ENCODE measurements at regions not wholly inside any gene's neighbourhood (a gene's known extent, or its start where the extent isn't known, plus 50 kb on each side); places are given as distances from the start of the nearest gene placed in this dataset.

DNA sequence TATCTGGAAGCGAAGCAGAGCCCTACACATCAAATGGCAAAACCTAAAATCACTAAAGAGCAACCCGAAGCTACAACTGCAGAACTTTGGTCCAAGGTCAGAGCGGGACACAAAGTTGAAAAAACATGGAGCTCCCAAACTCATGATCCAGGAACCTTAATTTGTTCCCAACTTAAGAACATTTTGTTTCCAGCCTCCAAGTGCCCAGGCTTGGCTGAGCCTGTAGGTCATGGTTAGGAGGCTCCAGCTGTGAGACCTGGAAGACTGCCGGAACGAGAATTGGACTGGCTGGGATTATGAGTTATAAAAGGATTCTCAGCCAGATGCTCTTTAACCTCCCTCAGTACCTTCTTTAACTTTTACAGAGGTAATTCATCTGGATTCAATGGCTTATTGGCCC is 349.1 kb upstream of the DDX53 start:
- DNase-seq (ENCODE audit: low read depth in 2 of 2, low spot score in 1 of 2), result no peak

GRCh38 chrX:22652596-22652995 is 347.2 kb upstream of the DDX53 start:
- DNase-seq (ENCODE audit: low read depth in 2 of 2, low spot score in 1 of 2), result no peak

DNA sequence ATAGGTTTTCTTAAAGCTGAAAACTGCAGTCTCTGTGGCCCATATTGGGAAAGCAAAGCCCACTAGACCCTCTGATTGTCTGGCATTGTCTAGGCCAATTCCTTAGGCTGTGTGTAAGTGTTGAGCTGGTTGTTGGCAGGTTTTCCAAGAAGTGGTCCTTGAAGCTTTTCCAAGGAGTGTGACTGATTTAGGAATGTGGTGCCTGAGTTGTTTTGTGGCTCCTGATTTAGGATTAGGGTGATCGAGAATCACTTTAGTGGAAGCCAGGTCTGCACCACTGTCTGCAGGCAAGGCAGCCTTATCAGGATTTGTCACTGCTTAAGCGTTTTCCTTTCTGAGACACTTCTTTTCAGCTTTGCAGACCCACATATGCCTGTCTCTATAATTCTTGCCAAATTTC is 339.0 kb upstream of the DDX53 start:
- DNase-seq (ENCODE audit: low read depth in 2 of 2, low spot score in 1 of 2), result no peak

- no peak for DNase-seq (ENCODE audit: low read depth in 2 of 2, low spot score in 1 of 2)
These were observed 337.0 kb upstream of the DDX53 start for GRCh38 chrX:22662776-22663175.

GRCh38 chrX:22664826-22665225 is 334.9 kb upstream of the DDX53 start:
- DNase-seq (ENCODE audit: low read depth in 2 of 2, low spot score in 1 of 2), result no peak

GRCh38 chrX:22665818-22666217 is 333.9 kb upstream of the DDX53 start:
- DNase-seq (ENCODE audit: low read depth in 2 of 2, low spot score in 1 of 2), result no peak

GRCh38 chrX:22666441-22666840 is 333.3 kb upstream of the DDX53 start:
- DNase-seq (ENCODE audit: low read depth in 2 of 2, low spot score in 1 of 2), result no peak

- no peak for DNase-seq (ENCODE audit: low read depth in 2 of 2, low spot score in 1 of 2)
These were observed 324.8 kb upstream of the DDX53 start for GRCh38 chrX:22674932-22675331.

DNA sequence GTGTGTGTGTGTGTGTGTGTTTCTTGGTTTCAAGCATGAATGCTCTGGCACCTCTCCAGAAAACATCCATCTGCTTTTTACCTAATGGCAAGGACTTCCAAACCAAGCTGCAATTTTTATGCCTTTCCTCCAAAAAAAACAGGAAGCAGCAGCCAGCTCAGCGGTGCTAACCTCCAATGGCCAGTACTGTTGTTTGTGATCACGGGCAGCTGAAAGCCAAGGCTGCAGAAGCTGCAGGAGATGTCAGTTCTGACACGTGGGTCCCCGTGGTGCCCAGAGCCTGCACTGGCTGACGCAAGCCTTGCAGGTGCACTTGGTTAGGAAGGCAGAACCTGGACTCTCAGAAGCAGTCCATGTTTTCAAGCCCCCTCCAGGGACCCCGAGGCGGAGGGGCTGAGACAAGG is 313.6 kb upstream of the DDX53 start:
- DNase-seq (ENCODE audit: low read depth in 2 of 2, low spot score in 1 of 2), result no peak

- no peak for DNase-seq (ENCODE audit: low read depth in 2 of 2, low spot score in 1 of 2)
These were observed 310.5 kb upstream of the DDX53 start for GRCh38 chrX:22689290-22689689.

- no peak for DNase-seq (ENCODE audit: low read depth in 2 of 2, low spot score in 1 of 2)
These were observed 309.6 kb upstream of the DDX53 start for GRCh38 chrX:22690116-22690515.

DNA sequence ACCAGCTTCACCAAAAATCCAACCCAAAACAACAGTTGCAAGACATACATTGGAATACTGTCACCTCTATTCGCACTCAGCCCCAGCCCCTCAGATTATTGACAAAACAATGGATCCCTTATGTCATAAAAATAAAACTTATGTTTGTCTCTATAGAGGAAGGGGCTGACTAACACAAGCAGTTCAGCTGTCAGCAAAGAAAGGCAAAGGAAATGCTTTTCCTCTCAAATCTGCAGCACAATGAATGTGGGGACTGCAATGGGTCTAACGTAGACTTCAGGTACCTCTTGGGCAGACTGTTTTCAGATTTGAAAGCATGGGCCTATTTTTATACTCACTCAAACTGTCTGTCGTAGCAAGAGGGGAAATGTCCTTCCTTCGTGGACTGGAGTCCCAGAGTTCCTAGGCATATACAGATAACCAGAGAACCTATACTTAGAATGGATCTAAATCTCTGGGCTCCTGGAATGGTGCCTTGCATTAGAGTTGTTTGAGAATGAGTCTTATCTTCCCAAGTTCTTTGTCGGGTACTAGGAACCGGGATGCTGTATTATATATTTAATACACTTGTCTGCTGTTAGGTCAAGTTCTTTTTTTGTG is 307.7 kb upstream of the DDX53 start:
- no peak for DNase-seq (ENCODE audit: low read depth in 2 of 2, low spot score in 1 of 2)

DNA sequence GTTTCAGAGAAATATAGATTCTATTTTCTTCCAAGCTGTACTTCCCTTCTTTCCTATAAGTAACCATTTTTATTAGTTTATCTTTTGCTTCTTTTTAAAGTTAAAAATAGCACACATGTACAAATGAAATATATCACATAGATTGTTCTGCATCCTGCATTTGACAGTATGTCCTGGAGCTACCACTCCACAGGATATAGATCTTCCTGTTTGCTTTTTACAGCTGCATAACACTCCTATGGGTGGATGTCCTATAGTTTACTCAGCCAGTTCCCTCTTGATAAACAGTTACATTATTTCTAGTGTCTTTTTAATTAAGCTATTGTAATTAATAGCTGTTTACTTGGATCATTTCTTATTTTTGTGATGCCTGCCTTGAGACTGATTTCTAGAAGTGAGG is 301.6 kb upstream of the DDX53 start:
- DNase-seq (ENCODE audit: low read depth in 2 of 2, low spot score in 1 of 2), result no peak

DNA sequence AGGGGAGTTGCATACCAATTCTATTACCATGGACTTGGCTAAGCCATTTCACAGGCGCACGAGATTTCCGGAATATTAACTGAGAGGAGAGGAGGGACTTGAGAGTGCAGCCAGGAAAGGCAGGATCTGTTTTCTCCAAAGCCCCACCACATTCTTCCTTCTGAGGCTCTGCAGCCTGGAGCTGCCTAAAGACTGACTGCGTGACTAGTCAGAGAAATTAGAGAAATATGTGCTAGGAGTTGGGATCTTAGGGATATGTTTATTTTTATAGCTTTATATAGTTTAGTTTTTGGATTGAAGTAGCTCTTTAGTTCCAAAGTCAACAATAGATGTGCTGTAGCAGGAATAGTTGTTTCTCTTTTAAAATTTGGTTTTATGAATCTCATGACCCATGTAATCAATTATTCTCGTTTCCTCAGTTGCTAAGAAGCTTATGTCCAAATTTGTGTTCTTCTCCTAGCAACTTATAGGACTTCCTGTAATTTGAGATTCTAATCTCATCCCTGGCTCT is 300.1 kb upstream of the DDX53 start:
- DNase-seq (ENCODE audit: low read depth in 2 of 2, low spot score in 1 of 2), result no peak

GRCh38 chrX:22712942-22713341 is 286.8 kb upstream of the DDX53 start:
- DNase-seq (ENCODE audit: low read depth in 2 of 2, low spot score in 1 of 2), result no peak

DNA sequence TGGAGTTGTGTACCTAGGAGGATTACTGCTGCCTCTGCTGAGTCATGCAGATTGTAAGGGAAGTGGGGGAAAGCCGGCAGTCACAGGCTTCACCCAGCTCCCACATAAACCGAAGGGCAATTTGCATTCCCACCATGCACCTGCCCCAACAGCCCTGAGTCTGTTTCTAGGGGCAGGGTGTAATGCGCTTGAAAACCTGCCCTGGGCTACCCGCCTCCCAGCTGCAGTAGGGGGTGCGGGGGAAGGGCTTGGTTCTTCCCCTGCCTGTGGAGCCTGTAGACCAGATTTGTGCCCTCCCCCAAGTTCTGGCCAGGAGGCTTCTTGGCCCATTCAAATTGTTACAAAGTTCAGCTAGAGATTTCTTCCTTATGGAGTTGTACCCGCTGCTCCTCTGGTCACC is 269.2 kb upstream of the DDX53 start:
- DNase-seq (ENCODE audit: low read depth in 2 of 2, low spot score in 1 of 2), result no peak

GRCh38 chrX:22737541-22737940 is 262.2 kb upstream of the DDX53 start:
- no peak for DNase-seq (ENCODE audit: low read depth in 2 of 2, low spot score in 1 of 2)

DNA sequence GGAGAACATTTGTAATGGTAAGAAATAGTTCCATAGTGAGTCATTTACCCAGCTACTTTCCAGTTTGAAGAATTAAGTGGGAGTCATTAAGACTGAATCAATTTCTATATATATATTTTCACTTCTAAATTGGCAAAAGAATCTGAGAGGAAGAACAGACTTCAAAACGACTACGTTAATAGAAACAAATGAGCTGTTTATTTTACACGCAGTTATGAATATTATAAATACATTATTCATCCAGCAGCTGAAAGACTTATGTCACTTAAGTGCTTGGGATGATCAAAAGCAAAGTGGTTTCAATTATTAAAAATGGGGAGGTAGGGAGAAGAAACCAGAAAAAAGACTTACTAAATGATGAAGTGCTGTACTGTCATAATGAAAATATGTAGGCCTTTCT is 260.5 kb upstream of the DDX53 start:
- DNase-seq (ENCODE audit: low read depth in 2 of 2, low spot score in 1 of 2), result no peak

GRCh38 chrX:22740836-22741235 is 258.9 kb upstream of the DDX53 start:
- DNase-seq (ENCODE audit: low read depth in 2 of 2, low spot score in 1 of 2), result no peak

DNA sequence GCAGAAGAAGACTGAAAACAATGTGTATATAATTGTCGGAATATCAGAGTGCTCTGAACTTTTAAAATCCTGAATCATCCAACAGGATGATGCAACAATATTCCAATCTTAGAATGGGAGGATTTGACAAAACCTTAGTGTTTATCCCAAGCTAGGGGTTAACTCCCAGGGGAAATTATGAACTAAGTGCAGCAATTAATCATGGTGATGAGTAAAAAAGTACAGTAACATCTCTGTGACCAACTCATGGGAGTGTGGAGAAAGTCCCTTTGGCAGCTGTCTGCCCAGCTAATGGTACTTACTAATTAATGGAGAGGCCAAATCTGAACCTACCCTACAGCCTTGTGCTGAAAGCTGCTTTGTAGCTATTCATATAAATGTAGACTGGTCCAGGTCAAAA is 257.6 kb upstream of the DDX53 start:
- DNase-seq (ENCODE audit: low read depth in 2 of 2, low spot score in 1 of 2), result no peak

DNA sequence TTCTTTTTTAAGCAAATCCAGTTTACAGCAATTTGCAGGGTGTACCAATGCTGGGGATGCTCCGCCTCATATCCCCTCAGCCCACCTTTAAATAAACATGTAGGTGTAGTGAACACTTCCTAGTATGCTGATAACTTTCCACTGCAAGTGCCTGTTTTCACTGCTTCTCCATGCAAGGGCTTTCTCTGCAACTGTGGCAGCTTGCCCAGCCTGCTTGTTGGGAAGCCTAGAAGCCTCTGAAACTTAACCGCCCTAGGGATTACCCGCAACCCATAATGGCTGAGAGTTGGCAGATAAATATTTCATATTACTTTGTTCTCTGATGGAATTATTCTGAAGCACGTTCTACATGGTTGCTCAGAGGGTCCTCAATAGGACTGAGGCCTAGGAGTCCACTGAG is 253.7 kb upstream of the DDX53 start:
- no peak for DNase-seq (ENCODE audit: low read depth in 2 of 2, low spot score in 1 of 2)

DNA sequence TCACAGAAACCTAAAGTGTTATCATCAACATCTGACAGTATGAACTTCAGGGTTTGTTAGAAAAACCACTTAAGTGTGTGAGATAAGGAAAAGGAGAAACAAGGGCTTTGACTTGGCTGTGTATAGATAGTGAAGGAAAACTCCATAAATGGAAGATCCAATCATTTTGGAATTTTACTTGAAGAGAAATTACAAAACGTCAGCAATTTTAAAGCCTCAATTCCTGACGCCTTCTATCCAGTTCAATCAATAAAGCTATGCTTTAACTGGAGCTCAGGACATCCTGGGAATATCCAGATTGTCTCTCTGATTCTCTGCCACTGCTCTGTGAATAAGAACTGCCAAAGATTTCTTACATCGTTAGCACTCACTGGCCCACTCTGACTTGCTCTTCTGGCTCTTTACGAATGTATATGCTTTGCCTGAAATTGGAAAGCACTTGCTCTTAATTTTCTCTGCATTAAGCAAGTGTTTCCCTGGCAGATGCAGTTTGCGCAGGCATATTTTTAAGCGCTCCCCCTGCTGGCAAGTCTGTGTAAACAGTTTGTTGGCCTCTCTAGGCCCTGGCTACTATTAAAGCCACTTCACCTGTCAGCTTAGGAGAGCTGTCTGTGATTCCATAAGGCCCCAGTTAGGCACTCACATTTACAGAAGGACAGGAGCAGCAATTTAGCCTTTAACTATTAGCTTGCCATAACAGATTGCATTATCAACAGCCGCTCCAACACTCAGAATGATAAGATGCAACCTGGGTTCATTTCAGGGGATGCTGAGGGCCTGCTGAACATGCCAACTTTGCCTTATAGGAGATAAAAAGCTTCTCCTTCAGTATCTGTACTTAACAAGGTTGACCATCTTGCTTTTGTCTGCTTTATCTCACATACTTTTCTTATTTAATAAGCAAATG is 251.4 kb upstream of the DDX53 start:
- peak in 1 of 2 donors; percentile 1 for DNase-seq (ENCODE audit: low read depth in 2 of 2, low spot score in 1 of 2)
